Lower leg skin (tissue), 4 donors: ENCODE measurements at regions not wholly inside any gene's neighbourhood (a gene's known extent, or its start where the extent isn't known, plus 50 kb on each side); places are given as distances from the start of the nearest gene placed in this dataset.

Experiments
- DNase-seq, 2 donors: peaks; one replicate each; pipeline ENCODE4 v3.0.0-alpha.2; 2019; ENCODE audit warnings: low spot score in 2 of 2
- H3K4me3 ChIP-seq: fragments of 200-600 bp; sonication (generic); 2 replicates; pipeline ENCODE4 v1.5.1; 2017; ENCODE audit warnings: mild to moderate bottlenecking, low read depth; ENCODE audit not compliant: poor library complexity, severe bottlenecking
- POLR2A ChIP-seq, 2 donors: fragments of 450-650 bp; IDR thresholded peaks; one replicate each; pipeline ENCODE4 v1.6.1; 2016 to 2017; ENCODE audit warnings: antibody characterized with exemption in 2 of 2, mild to moderate bottlenecking in 1 of 2, moderate library complexity in 1 of 2
- WGBS, 2 donors: methylation state at CpG; one replicate each; pipeline ENCODE4 v1.1.5; 2018; 5-methylcytosine and 5-hydroxymethylcytosine counted together
- intact Hi-C: fragments of 100-400 bp; cut with DNase I; formaldehyde crosslinking; loops from one replicate; pipeline ENCODE4 v1.15.0; 2023; ENCODE audit warnings: low total_unique reads
- TF ChIP-seq, protein P1 (sequence below), 3 donors: fragments of 450-650 bp; IDR thresholded peaks; one replicate each; pipeline ENCODE4 v1.5.1; 2016; ENCODE audit warnings: antibody characterized with exemption in 3 of 3, mild to moderate bottlenecking in 3 of 3, moderate library complexity in 2 of 3

- no peak overlapping the region for H3K4me3 ChIP-seq
- no peak for TF ChIP-seq POLR2A (IDR thresholded peaks at IDR 0.05)
- TF ChIP-seq, protein P1, sequence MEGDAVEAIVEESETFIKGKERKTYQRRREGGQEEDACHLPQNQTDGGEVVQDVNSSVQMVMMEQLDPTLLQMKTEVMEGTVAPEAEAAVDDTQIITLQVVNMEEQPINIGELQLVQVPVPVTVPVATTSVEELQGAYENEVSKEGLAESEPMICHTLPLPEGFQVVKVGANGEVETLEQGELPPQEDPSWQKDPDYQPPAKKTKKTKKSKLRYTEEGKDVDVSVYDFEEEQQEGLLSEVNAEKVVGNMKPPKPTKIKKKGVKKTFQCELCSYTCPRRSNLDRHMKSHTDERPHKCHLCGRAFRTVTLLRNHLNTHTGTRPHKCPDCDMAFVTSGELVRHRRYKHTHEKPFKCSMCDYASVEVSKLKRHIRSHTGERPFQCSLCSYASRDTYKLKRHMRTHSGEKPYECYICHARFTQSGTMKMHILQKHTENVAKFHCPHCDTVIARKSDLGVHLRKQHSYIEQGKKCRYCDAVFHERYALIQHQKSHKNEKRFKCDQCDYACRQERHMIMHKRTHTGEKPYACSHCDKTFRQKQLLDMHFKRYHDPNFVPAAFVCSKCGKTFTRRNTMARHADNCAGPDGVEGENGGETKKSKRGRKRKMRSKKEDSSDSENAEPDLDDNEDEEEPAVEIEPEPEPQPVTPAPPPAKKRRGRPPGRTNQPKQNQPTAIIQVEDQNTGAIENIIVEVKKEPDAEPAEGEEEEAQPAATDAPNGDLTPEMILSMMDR (IDR thresholded peaks at IDR 0.05): no peak
- DNase-seq: no peak
- 78 to 85% methylated on average over 5 of the region's 5 CpGs for WGBS, 2 donors
- intact Hi-C loops: no loop called here
Measured at GRCh38 chr6:93927731-93928130, 508.4 kb upstream of the EPHA7 start.

DNA sequence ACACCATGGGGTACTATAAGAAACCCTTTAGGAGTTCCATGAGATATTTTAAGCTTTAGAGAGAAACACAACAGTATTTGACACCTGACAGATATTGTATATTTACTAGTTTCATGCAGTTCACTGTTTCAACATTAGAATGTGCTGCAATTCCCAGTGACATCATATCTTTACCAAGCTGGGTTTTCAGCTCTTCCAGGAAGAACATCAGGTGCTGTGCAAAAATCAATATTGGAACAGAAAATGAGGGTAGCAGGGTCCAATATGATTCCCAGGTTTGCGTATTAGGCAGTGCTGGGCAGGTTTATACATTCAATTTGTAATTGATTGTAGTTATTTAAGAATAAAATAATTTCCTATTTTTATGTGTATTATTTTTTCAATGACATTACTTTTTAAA lies 500.0 kb upstream of the EPHA7 start:
- DNase-seq: no peak
- intact Hi-C loops: no loop called here
- TF ChIP-seq, protein P1 (IDR thresholded peaks at IDR 0.05): no peak
- TF ChIP-seq POLR2A (IDR thresholded peaks at IDR 0.05): no peak
- no peak overlapping the region for H3K4me3 ChIP-seq
- WGBS, 2 donors: 87 to 92% methylated on average over 1 of the region's 1 CpG

DNA sequence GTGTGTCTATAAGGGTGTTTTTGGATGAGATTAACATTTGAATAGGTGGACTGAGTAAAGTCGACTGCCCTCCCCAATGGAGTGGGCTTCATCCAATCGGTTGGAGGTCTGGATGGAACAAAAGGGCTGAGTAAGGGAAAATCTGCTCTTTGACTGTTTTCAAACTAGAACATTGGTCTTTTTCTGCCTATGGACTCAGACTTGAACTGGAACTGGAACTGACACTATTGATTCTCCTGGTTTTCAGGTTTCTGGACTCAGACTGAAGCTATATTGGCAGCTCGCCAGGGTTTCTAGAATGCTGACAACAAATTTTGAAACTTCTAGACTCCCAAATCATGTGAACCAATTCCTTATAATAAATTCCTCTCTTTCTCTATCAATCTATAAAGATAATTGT lies 498.9 kb upstream of the EPHA7 start:
- 85 to 86% methylated on average over 3 of the region's 3 CpGs for WGBS, 2 donors
- no peak for TF ChIP-seq POLR2A (IDR thresholded peaks at IDR 0.05)
- TF ChIP-seq, protein P1 (IDR thresholded peaks at IDR 0.05): no peak
- no peak for DNase-seq
- intact Hi-C loops: no loop called here
- H3K4me3 ChIP-seq: no peak overlapping the region

GRCh38 chr6:93917216-93917615 lies 497.9 kb upstream of the EPHA7 start:
- H3K4me3 ChIP-seq: no peak overlapping the region
- intact Hi-C loops: no loop called here
- no peak for DNase-seq
- TF ChIP-seq, protein P1 (IDR thresholded peaks at IDR 0.05): no peak
- no peak for TF ChIP-seq POLR2A (IDR thresholded peaks at IDR 0.05)
- 79 to 87% methylated on average over 1 of the region's 1 CpG for WGBS, 2 donors

- 30 to 79% methylated on average over 1 of the region's 1 CpG for WGBS, 2 donors
- intact Hi-C loops: no loop called here
- DNase-seq: no peak
- no peak overlapping the region for H3K4me3 ChIP-seq
- no peak for TF ChIP-seq POLR2A (IDR thresholded peaks at IDR 0.05)
- TF ChIP-seq, protein P1 (IDR thresholded peaks at IDR 0.05): no peak
Measured at GRCh38 chr6:93916716-93917115, 497.4 kb upstream of the EPHA7 start.

DNA sequence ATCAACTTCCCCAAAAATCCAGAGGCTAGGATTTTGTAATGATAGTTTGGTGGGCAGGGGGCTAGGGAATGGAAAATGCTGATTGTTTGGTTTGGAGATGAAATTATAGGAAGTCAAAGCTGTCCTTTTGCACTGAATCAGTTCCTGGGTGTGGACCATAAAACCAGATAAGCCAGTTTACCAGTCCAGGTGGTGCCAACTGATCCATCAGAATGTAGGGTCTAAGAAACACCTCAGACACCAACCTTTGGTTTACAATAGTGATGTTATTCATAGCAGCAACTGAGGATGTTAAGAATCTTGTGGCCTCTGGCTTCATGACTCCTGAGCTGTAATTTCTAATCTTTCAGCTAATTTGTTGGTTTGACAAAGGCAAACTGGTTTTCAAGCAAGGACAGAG lies 496.6 kb upstream of the EPHA7 start:
- DNase-seq: no peak
- TF ChIP-seq, protein P1 (IDR thresholded peaks at IDR 0.05): no peak
- TF ChIP-seq POLR2A (IDR thresholded peaks at IDR 0.05): no peak
- intact Hi-C loops: no loop called here
- H3K4me3 ChIP-seq: no peak overlapping the region
